ENCODE measurements at regions not wholly inside any gene's neighbourhood (a gene's known extent, or its start where the extent isn't known, plus 50 kb on each side); places are given as distances from the start of the nearest gene placed in this dataset.

DNA sequence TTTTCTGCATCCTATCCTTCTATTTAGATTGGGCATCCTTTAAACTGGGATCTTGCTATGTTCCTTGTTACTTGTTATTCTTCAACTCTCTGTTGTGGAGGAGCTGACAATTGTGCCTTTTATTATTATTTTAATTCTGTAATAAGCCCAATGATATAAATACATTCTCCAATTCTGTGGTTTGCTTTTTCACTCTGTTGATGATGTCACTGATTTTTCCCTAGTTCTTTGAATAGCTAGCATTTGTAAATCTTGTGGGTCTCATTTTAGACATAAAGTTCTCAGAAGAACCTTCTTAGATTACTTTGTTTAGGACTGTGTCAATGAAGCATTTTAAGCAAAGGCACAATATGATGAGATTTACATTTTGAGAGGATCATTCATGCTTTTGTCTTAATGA is 79.5 kb upstream of the SLC8A1 start:
- TF ChIP-seq, protein P1, sequence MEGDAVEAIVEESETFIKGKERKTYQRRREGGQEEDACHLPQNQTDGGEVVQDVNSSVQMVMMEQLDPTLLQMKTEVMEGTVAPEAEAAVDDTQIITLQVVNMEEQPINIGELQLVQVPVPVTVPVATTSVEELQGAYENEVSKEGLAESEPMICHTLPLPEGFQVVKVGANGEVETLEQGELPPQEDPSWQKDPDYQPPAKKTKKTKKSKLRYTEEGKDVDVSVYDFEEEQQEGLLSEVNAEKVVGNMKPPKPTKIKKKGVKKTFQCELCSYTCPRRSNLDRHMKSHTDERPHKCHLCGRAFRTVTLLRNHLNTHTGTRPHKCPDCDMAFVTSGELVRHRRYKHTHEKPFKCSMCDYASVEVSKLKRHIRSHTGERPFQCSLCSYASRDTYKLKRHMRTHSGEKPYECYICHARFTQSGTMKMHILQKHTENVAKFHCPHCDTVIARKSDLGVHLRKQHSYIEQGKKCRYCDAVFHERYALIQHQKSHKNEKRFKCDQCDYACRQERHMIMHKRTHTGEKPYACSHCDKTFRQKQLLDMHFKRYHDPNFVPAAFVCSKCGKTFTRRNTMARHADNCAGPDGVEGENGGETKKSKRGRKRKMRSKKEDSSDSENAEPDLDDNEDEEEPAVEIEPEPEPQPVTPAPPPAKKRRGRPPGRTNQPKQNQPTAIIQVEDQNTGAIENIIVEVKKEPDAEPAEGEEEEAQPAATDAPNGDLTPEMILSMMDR (IDR thresholded peaks at IDR 0.05): no peak
- TF ChIP-seq NPAS2 (CRISPR knock-in tag; IDR thresholded peaks at IDR 0.05; ENCODE audit: borderline replicate concordance) (no peak), CHD2 (IDR thresholded peaks at IDR 0.05; ENCODE audit: low read length, partially characterized antibody) (no peak), CBX2 (IDR thresholded peaks at IDR 0.05; ENCODE audit: borderline replicate concordance, low read depth) (no peak), POLR2A (IDR thresholded peaks at IDR 0.05; ENCODE audit: low read length) (no peak), JUNB (IDR thresholded peaks at IDR 0.05) (no peak), RAD21 (conservative IDR thresholded peaks at IDR 0.05 in 1 of 2, IDR thresholded peaks at IDR 0.05 in 1 of 2) (no peak), SREBF2 (IDR thresholded peaks at IDR 0.05) (no peak), SMC3 (IDR thresholded peaks at IDR 0.05) (no peak), EP300 (IDR thresholded peaks at IDR 0.05) (no peak), BHLHE40 (IDR thresholded peaks at IDR 0.05; ENCODE audit: low read depth, low read length) (no peak)
- TF ChIP-seq, protein P2, sequence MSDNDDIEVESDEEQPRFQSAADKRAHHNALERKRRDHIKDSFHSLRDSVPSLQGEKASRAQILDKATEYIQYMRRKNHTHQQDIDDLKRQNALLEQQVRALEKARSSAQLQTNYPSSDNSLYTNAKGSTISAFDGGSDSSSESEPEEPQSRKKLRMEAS (IDR thresholded peaks at IDR 0.05): no peak
- TF ChIP-seq, protein P3, sequence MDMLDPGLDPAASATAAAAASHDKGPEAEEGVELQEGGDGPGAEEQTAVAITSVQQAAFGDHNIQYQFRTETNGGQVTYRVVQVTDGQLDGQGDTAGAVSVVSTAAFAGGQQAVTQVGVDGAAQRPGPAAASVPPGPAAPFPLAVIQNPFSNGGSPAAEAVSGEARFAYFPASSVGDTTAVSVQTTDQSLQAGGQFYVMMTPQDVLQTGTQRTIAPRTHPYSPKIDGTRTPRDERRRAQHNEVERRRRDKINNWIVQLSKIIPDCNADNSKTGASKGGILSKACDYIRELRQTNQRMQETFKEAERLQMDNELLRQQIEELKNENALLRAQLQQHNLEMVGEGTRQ (IDR thresholded peaks at IDR 0.05): no peak
- TF ChIP-seq, protein P4, sequence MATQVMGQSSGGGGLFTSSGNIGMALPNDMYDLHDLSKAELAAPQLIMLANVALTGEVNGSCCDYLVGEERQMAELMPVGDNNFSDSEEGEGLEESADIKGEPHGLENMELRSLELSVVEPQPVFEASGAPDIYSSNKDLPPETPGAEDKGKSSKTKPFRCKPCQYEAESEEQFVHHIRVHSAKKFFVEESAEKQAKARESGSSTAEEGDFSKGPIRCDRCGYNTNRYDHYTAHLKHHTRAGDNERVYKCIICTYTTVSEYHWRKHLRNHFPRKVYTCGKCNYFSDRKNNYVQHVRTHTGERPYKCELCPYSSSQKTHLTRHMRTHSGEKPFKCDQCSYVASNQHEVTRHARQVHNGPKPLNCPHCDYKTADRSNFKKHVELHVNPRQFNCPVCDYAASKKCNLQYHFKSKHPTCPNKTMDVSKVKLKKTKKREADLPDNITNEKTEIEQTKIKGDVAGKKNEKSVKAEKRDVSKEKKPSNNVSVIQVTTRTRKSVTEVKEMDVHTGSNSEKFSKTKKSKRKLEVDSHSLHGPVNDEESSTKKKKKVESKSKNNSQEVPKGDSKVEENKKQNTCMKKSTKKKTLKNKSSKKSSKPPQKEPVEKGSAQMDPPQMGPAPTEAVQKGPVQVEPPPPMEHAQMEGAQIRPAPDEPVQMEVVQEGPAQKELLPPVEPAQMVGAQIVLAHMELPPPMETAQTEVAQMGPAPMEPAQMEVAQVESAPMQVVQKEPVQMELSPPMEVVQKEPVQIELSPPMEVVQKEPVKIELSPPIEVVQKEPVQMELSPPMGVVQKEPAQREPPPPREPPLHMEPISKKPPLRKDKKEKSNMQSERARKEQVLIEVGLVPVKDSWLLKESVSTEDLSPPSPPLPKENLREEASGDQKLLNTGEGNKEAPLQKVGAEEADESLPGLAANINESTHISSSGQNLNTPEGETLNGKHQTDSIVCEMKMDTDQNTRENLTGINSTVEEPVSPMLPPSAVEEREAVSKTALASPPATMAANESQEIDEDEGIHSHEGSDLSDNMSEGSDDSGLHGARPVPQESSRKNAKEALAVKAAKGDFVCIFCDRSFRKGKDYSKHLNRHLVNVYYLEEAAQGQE (IDR thresholded peaks at IDR 0.05): no peak

Measured in A549 (cell line).